ENCODE measurements at regions not wholly inside any gene's neighbourhood (a gene's known extent, or its start where the extent isn't known, plus 50 kb on each side); places are given as distances from the start of the nearest gene placed in this dataset.

DNA sequence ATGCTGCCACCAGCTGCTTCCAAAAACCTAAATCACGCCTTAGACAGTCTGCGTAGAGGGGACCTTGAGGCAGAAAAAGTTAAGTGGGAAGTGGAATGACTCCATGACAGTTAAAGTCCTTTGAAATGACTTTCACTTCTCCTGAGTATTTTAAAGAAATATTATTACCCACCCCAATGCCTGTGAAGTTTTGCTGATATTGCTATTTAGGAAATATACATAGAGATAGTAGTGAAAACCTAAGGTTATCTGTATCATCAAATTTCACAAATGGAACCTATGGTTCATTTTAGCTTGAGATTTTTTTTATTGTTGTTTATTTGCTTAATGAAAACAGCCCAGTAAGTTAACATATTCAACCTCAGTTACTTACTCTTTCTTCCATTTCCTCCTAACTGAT is 182.1 kb upstream of the FBXL4 start:
- Histone ChIP-seq H3K27me3 (ENCODE audit: control insufficient read depth in 2 of 2, insufficient read depth in 2 of 2, low read length in 2 of 2) (peaks cover 5 to 13% of the 10 kb centered on the region in 2 experiments), H3K4me1 (replicated peaks in 1 of 2; ENCODE audit: control insufficient read depth in 2 of 2, insufficient read depth in 2 of 2, low read length in 2 of 2) (no peaks in the 10 kb centered on the region), H3K4me2 (ENCODE audit: insufficient read depth, low read length) (no peak overlapping the region), H4K20me1 (replicated peaks; ENCODE audit: control insufficient read depth, insufficient read depth, low read length) (no peaks in the 10 kb centered on the region), H3K36me3 (ENCODE audit: control insufficient read depth, insufficient read depth, low read length) (no peaks in the 10 kb centered on the region), H3K27ac (ENCODE audit: extremely low read depth, low read depth, low read length) (no peak overlapping the region), H3K9ac (ENCODE audit: insufficient read depth in 1 of 2, low read depth in 2 of 2, low read length in 2 of 2) (no peak overlapping the region), H3K4me3 (no peak overlapping the region), H2AFZ (ENCODE audit: low read depth, low read length) (no peak overlapping the region), H3K9me1 (ENCODE audit: control insufficient read depth, insufficient read depth, low read length) (no peaks in the 10 kb centered on the region), H3K79me2 (ENCODE audit: control insufficient read depth, insufficient read depth, low read length) (no peaks in the 10 kb centered on the region), H3K9me3 (replicated peaks; ENCODE audit: control insufficient read depth, insufficient read depth, low read depth, low read length) (no peaks in the 10 kb centered on the region)
- ATAC-seq (no peak), FAIRE-seq (no peak), DNase-seq (ENCODE audit: extremely low read depth in 1 of 4, low spot score in 3 of 4) (no peak)
- CTCF ChIA-PET (ENCODE audit: low intra/inter-chr PET ratio), result no interaction called here
- no TSS peak for BruUV-seq (replicated peaks)
- POLR2A ChIA-PET, result no interaction called here
- intact Hi-C loops (cut with micrococcal nuclease), result no loop called here
- WGBS (ENCODE audit: insufficient coverage, low coverage, missing lambda C conversion rate), result 0% methylated on average over 2 of the region's 2 CpGs
- in situ Hi-C loops (cut with MboI), result no loop called here
- TF ChIP-seq ZBTB12 (CRISPR knock-in tag; IDR thresholded peaks at IDR 0.05) (no peak), MAFG (tag; conservative IDR thresholded peaks at IDR 0.05) (0 out of 2 replicates have a peak, but pooled peaks have one; percentile 21), HMBOX1 (IDR thresholded peaks at IDR 0.05) (no peak), ZNF384 (IDR thresholded peaks at IDR 0.05; ENCODE audit: low read depth, low read length) (no peak), CREBBP (IDR thresholded peaks at IDR 0.05; ENCODE audit: low read depth, low read length) (no peak), NR2C1 (IDR thresholded peaks at IDR 0.05) (no peak), NR2C1 (tag; IDR thresholded peaks at IDR 0.05) (no peak), ZNF512 (tag; IDR thresholded peaks at IDR 0.05) (no peak), ZBTB7A (IDR thresholded peaks at IDR 0.05; ENCODE audit: borderline replicate concordance, control insufficient read depth, low read depth, low read length) (no peak), NUFIP1 (IDR thresholded peaks at IDR 0.05; ENCODE audit: partially characterized antibody) (no peak), HLTF (IDR thresholded peaks at IDR 0.05) (no peak), NBN (IDR thresholded peaks at IDR 0.05; ENCODE audit: low read depth) (no peak), ZNF316 (IDR thresholded peaks at IDR 0.05) (peak; percentile 45; the same call in 1 of the 2 replicates), MAFF (IDR thresholded peaks at IDR 0.05; ENCODE audit: low read length) (peak; percentile 56)
- TF ChIP-seq, protein P1, sequence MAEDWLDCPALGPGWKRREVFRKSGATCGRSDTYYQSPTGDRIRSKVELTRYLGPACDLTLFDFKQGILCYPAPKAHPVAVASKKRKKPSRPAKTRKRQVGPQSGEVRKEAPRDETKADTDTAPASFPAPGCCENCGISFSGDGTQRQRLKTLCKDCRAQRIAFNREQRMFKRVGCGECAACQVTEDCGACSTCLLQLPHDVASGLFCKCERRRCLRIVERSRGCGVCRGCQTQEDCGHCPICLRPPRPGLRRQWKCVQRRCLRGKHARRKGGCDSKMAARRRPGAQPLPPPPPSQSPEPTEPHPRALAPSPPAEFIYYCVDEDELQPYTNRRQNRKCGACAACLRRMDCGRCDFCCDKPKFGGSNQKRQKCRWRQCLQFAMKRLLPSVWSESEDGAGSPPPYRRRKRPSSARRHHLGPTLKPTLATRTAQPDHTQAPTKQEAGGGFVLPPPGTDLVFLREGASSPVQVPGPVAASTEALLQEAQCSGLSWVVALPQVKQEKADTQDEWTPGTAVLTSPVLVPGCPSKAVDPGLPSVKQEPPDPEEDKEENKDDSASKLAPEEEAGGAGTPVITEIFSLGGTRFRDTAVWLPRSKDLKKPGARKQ (CRISPR knock-in tag; IDR thresholded peaks at IDR 0.05), result no peak
- TF ChIP-seq, protein P2, sequence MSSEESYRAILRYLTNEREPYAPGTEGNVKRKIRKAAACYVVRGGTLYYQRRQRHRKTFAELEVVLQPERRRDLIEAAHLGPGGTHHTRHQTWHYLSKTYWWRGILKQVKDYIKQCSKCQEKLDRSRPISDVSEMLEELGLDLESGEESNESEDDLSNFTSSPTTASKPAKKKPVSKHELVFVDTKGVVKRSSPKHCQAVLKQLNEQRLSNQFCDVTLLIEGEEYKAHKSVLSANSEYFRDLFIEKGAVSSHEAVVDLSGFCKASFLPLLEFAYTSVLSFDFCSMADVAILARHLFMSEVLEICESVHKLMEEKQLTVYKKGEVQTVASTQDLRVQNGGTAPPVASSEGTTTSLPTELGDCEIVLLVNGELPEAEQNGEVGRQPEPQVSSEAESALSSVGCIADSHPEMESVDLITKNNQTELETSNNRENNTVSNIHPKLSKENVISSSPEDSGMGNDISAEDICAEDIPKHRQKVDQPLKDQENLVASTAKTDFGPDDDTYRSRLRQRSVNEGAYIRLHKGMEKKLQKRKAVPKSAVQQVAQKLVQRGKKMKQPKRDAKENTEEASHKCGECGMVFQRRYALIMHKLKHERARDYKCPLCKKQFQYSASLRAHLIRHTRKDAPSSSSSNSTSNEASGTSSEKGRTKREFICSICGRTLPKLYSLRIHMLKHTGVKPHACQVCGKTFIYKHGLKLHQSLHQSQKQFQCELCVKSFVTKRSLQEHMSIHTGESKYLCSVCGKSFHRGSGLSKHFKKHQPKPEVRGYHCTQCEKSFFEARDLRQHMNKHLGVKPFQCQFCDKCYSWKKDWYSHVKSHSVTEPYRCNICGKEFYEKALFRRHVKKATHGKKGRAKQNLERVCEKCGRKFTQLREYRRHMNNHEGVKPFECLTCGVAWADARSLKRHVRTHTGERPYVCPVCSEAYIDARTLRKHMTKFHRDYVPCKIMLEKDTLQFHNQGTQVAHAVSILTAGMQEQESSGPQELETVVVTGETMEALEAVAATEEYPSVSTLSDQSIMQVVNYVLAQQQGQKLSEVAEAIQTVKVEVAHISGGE (CRISPR knock-in tag; IDR thresholded peaks at IDR 0.05), result no peak

All from K562 (cell line).